Adipocyte (in vitro differentiated cells): ENCODE measurements at regions not wholly inside any gene's neighbourhood (a gene's known extent, or its start where the extent isn't known, plus 50 kb on each side); places are given as distances from the start of the nearest gene placed in this dataset.
A peak's percentile ranks its signal among the peaks of the same experiment; 100 is the strongest.

Experiments
- DNase-seq: peaks from one replicate; pipeline ENCODE4 v3.0.0-alpha.2; 2015; ENCODE audit warnings: low read depth
- H3K27me3 ChIP-seq: replicated peaks from 2 replicates; pipeline ENCODE4 v1.7.0; 2013; ENCODE audit warnings: mild to moderate bottlenecking, low read length, moderate library complexity; ENCODE audit not compliant: control insufficient read depth, insufficient read depth
- H3K36me3 ChIP-seq: 2 replicates; pipeline ENCODE4 v1.7.0; 2013; ENCODE audit warnings: low read length, mild to moderate bottlenecking, moderate library complexity; ENCODE audit not compliant: control insufficient read depth, insufficient read depth, severe bottlenecking
- H3K4me1 ChIP-seq: 2 replicates; pipeline ENCODE4 v1.7.0; 2013; ENCODE audit warnings: mild to moderate bottlenecking, low read length, moderate library complexity; ENCODE audit not compliant: control insufficient read depth, insufficient read depth
- H3K4me3 ChIP-seq: 2 replicates; pipeline ENCODE4 v1.7.0; 2013; ENCODE audit warnings: mild to moderate bottlenecking, low read length, moderate library complexity
- H3K9ac ChIP-seq: 2 replicates; pipeline ENCODE4 v1.7.0; 2013; ENCODE audit warnings: mild to moderate bottlenecking, low read length, moderate library complexity
- H3K9me3 ChIP-seq: 2 replicates; pipeline ENCODE4 v1.7.0; 2013; ENCODE audit warnings: mild to moderate bottlenecking, low read length, moderate library complexity; ENCODE audit not compliant: control insufficient read depth

- H3K9me3 ChIP-seq = no peaks in the 10 kb centered on the region
- no peaks in the 10 kb centered on the region for H3K27me3 ChIP-seq
- H3K4me1 ChIP-seq = peaks cover 19% of the 10 kb centered on the region
- no peaks in the 10 kb centered on the region for H3K36me3 ChIP-seq
- H3K9ac ChIP-seq = no peak overlapping the region
- no peak overlapping the region for H3K4me3 ChIP-seq
- DNase-seq = no peak
These were observed 286.3 kb downstream of the ANKRD50 start for GRCh38 chr4:124426279-124426678.

GRCh38 chr4:124427095-124427767, 285.3 kb downstream of the ANKRD50 start:
- no peak overlapping the region for H3K4me3 ChIP-seq
- DNase-seq = no peak

GRCh38 chr4:124428648-124429047, 283.9 kb downstream of the ANKRD50 start:
- no peaks in the 10 kb centered on the region for H3K9me3 ChIP-seq
- no peak overlapping the region for H3K4me3 ChIP-seq
- H3K9ac ChIP-seq = peak overlapping the region; percentile 1
- no peak for DNase-seq
- H3K36me3 ChIP-seq = no peaks in the 10 kb centered on the region
- no peaks in the 10 kb centered on the region for H3K27me3 ChIP-seq
- peaks cover 37% of the 10 kb centered on the region for H3K4me1 ChIP-seq

More at GRCh38 chr4:124427095-124427767, 285.3 kb downstream of the ANKRD50 start:
- no peaks in the 10 kb centered on the region for H3K9me3 ChIP-seq
- no peaks in the 10 kb centered on the region for H3K36me3 ChIP-seq
- peaks cover 28% of the 10 kb centered on the region for H3K4me1 ChIP-seq
- no peaks in the 10 kb centered on the region for H3K27me3 ChIP-seq
- no peak overlapping the region for H3K9ac ChIP-seq

DNA sequence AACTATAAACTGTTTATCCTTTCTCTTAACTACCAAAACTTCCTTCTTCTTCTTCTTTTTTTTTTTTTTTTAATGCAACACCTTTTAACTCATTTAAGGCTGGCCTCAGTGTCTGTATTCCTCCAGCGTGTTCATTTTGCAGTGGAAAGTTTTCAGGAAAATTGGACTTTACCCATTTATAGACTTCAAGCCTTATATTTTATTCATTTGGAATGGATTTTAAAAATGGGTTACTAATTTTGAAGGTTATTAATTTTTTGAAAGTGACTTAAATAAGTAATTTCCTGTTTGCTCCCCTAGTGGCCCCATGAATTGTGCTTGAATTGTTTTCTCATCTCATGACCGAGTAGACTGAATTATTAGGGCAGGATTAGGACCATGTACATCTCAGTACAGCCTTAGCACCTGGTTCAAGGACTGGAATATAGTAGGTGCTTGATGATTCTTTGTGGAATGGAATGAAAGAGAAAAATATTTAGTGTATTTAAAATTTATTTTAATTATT, 282.7 kb downstream of the ANKRD50 start:
- peaks cover 39% of the 10 kb centered on the region for H3K4me1 ChIP-seq
- no peak overlapping the region for H3K9ac ChIP-seq

DNA sequence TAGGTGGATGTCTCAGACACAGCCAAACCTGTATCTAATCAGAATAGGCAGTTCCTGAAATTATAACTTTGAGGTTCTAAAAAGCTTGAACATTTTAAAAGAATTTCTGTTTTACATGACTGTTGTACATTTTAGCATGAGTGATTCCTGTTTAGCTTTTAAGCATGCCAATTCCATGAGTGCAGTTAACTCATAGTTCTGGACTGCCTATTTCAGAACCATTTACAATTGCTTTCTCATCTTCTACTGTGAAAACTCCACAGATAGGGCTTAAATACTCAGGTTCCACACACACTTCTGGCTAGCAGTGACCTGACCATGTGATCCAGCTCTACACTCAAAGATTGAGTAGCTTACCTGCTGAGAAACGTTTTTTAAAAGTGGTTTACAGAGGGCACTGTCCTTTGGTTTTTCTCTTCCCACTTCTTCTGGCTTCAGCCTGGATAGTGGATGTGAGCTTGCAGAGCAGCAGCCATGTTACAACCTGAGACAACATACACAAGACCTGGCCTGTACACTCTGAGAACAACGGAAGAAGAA, 280.8 kb downstream of the ANKRD50 start:
- DNase-seq = peak; percentile 19
- no peak overlapping the region for H3K4me3 ChIP-seq
- peaks cover 46% of the 10 kb centered on the region for H3K4me1 ChIP-seq
- no peaks in the 10 kb centered on the region for H3K27me3 ChIP-seq
- no peaks in the 10 kb centered on the region for H3K36me3 ChIP-seq
- no peak overlapping the region for H3K9ac ChIP-seq
- H3K9me3 ChIP-seq = no peaks in the 10 kb centered on the region

More for the DNA sequence above, 282.7 kb downstream of the ANKRD50 start:
- Histone ChIP-seq H3K36me3 (no peaks in the 10 kb centered on the region), H3K9me3 (no peaks in the 10 kb centered on the region), H3K27me3 (no peaks in the 10 kb centered on the region), H3K4me3 (no peak overlapping the region)
- no peak for DNase-seq

DNA sequence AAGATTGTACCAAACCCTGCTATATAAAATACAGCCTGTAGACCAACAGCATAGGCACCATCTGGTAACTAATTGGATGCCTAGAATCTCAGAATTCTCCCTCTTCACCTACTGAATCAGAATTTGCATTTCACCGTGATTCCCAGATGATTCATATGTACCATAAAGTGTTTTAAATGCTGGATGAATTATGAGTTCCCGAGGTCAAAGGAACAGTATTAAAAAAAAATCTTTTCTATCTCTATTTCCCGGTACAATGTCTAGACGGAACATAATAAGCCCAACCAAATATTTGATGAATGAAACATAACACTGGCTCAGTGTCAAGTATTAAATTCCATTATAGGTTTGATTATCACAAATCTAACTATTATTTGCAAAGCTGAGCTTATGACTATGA, 280.0 kb downstream of the ANKRD50 start:
- no peaks in the 10 kb centered on the region for H3K9me3 ChIP-seq
- peaks cover 42% of the 10 kb centered on the region for H3K4me1 ChIP-seq
- H3K36me3 ChIP-seq = no peaks in the 10 kb centered on the region
- H3K9ac ChIP-seq = no peak overlapping the region
- DNase-seq = peak; percentile 28
- H3K27me3 ChIP-seq = no peaks in the 10 kb centered on the region
- no peak overlapping the region for H3K4me3 ChIP-seq

GRCh38 chr4:124433044-124433443, 279.5 kb downstream of the ANKRD50 start:
- Histone ChIP-seq H3K27me3 (no peaks in the 10 kb centered on the region), H3K36me3 (no peaks in the 10 kb centered on the region), H3K9me3 (no peaks in the 10 kb centered on the region), H3K4me3 (no peak overlapping the region), H3K9ac (no peak overlapping the region), H3K4me1 (peaks cover 39% of the 10 kb centered on the region)
- DNase-seq = no peak

- no peaks in the 10 kb centered on the region for H3K9me3 ChIP-seq
- DNase-seq = no peak
These were observed 279.0 kb downstream of the ANKRD50 start for GRCh38 chr4:124433500-124433899.

GRCh38 chr4:124435274-124435950, 277.1 kb downstream of the ANKRD50 start:
- no peaks in the 10 kb centered on the region for H3K27me3 ChIP-seq
- no peaks in the 10 kb centered on the region for H3K36me3 ChIP-seq
- no peak overlapping the region for H3K9ac ChIP-seq
- no peaks in the 10 kb centered on the region for H3K9me3 ChIP-seq
- no peak overlapping the region for H3K4me3 ChIP-seq
- H3K4me1 ChIP-seq = peaks cover 31% of the 10 kb centered on the region
- DNase-seq = peak; percentile 17

More at GRCh38 chr4:124433500-124433899, 279.0 kb downstream of the ANKRD50 start:
- Histone ChIP-seq H3K9ac (no peak overlapping the region), H3K4me1 (peaks cover 39% of the 10 kb centered on the region), H3K27me3 (no peaks in the 10 kb centered on the region), H3K36me3 (no peaks in the 10 kb centered on the region), H3K4me3 (no peak overlapping the region)

DNA sequence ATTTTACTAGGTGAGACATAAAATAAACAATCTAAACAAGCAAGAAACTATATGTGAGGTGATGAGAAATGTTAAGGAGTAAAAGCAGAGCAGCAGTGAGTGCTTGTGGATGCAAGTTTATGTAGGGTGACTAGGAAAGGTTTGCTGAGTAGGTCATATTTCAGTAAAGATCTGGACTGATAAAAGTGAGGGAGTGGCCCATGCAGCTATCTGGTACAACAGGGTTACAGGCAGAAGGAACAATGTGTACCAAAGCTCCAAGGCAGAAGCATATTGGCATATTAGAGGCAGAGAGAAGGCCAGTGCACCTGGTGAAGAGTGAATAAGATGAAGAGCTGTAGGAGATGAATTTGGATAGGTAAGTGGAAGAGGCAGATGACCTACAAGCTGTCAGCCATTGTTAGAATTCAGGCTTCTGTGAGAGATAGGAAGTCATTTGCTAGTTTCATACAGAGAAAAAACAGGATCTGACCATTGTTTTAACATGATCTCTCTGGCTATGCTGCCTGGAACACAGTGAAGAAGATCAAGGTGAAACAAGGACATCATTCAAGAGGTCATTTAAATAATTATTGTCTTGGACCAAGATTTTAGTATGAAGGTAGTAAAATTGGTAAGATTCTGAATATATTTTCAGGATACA, 274.6 kb downstream of the ANKRD50 start:
- Histone ChIP-seq H3K36me3 (no peaks in the 10 kb centered on the region), H3K4me1 (peaks cover 15% of the 10 kb centered on the region), H3K9me3 (no peaks in the 10 kb centered on the region), H3K27me3 (no peaks in the 10 kb centered on the region), H3K4me3 (no peak overlapping the region), H3K9ac (no peak overlapping the region)
- peak; percentile 57 for DNase-seq

- Histone ChIP-seq H3K27me3 (no peaks in the 10 kb centered on the region), H3K4me3 (no peak overlapping the region), H3K9me3 (peaks cover 18% of the 10 kb centered on the region), H3K36me3 (no peaks in the 10 kb centered on the region), H3K4me1 (peaks cover 15% of the 10 kb centered on the region), H3K9ac (no peak overlapping the region)
- DNase-seq = no peak
These were observed 267.5 kb downstream of the ANKRD50 start for GRCh38 chr4:124445071-124445470.
